Ovary (tissue), 3 donors: ENCODE measurements at regions not wholly inside any gene's neighbourhood (a gene's known extent, or its start where the extent isn't known, plus 50 kb on each side); places are given as distances from the start of the nearest gene placed in this dataset.

Experiments used
- CTCF ChIP-seq, 3 donors: fragments of 450-650 bp in 2 of 3; fragments of 200-600 bp in 1 of 3; IDR thresholded peaks; one replicate each; pipeline versions ENCODE4 v1.5.1 to v1.8.0; 2016 to 2022; ENCODE audit warnings: antibody characterized with exemption in 3 of 3, mild to moderate bottlenecking in 1 of 3
- EP300 ChIP-seq: sonication (generic); formaldehyde crosslinking; IDR thresholded peaks from one replicate; pipeline ENCODE4 v1.6.1; 2017; ENCODE audit warnings: antibody characterized with exemption
- POLR2A ChIP-seq: fragments of 450-650 bp; IDR thresholded peaks from one replicate; pipeline ENCODE4 v1.6.1; 2017; ENCODE audit warnings: antibody characterized with exemption, mild to moderate bottlenecking, moderate library complexity
- donor health status: DM: no; HTN: no; CAD: no.

- TF ChIP-seq CTCF (IDR thresholded peaks at IDR 0.05) (no peak), POLR2A (no peak), EP300 (no peak)
Observed at GRCh38 chr11:128105950-128106349, 481.4 kb downstream of the ETS1 start.
